A673 (cell line): ENCODE measurements at regions not wholly inside any gene's neighbourhood (a gene's known extent, or its start where the extent isn't known, plus 50 kb on each side); places are given as distances from the start of the nearest gene placed in this dataset.
A peak's percentile ranks its signal among the peaks of the same experiment; 100 is the strongest.

Experiments
- BruUV-seq: library from RNA; stranded (reverse); fragments of 400-500 nt; replicated peaks from 2 replicates; lab custom pipeline; 2021; lab: Mats Ljungman, UMichigan
- CTCF ChIA-PET: fragments of 300-600 bp; sonication (Branson Sonifier 250); formaldehyde crosslinking; loops from one replicate; lab custom pipeline; 2022; ENCODE audit warnings: antibody characterized with exemption; lab: Charles Lee
- POLR2A ChIA-PET: fragments of 300-600 bp; sonication (Branson Sonifier 250); formaldehyde crosslinking; loops from one replicate; lab custom pipeline; 2022; ENCODE audit warnings: antibody characterized with exemption; ENCODE audit not compliant: low non-redundant PET; lab: Charles Lee
- DNase-seq: peaks from one replicate; pipeline ENCODE4 v3.0.0-alpha.2; 2015; ENCODE audit warnings: low spot score
- H3K27ac ChIP-seq: fragments of 200-600 bp; sonication (generic); 2 replicates; pipeline ENCODE4 v1.5.1; 2016; ENCODE audit warnings: mixed run types, low read depth, mild to moderate bottlenecking, mixed read lengths, antibody characterized with exemption, low read length; ENCODE audit not compliant: poor library complexity, severe bottlenecking
- H3K27me3 ChIP-seq: fragments of 200-600 bp; sonication (generic); replicated peaks from 2 replicates; pipeline ENCODE4 v1.6.1; 2017; ENCODE audit warnings: mixed run types, low read depth, mild to moderate bottlenecking, mixed read lengths, antibody characterized with exemption, low read length; ENCODE audit not compliant: insufficient read depth, poor library complexity
- H3K36me3 ChIP-seq: fragments of 200-600 bp; sonication (generic); 2 replicates; pipeline ENCODE4 v1.6.1; 2016; ENCODE audit warnings: mixed run types, mild to moderate bottlenecking, mixed read lengths, antibody characterized with exemption, low read length; ENCODE audit not compliant: insufficient read depth, poor library complexity, severe bottlenecking
- H3K4me1 ChIP-seq: fragments of 200-600 bp; sonication (generic); 2 replicates; pipeline ENCODE4 v1.6.1; 2017; ENCODE audit warnings: mixed run types, mild to moderate bottlenecking, mixed read lengths, antibody characterized with exemption, low read length; ENCODE audit not compliant: insufficient read depth, poor library complexity, severe bottlenecking
- H3K4me3 ChIP-seq: fragments of 200-600 bp; sonication (generic); 2 replicates; pipeline ENCODE4 v1.5.1; 2016; ENCODE audit warnings: low read depth, mixed run types, mild to moderate bottlenecking, mixed read lengths, low read length; ENCODE audit not compliant: poor library complexity, severe bottlenecking
- H3K9me3 ChIP-seq: fragments of 200-600 bp; sonication (generic); 2 replicates; pipeline ENCODE4 v1.6.1; 2016; ENCODE audit warnings: mixed run types, low read depth, mild to moderate bottlenecking, mixed read lengths, antibody characterized with exemption, low read length; ENCODE audit not compliant: poor library complexity, severe bottlenecking
- EZH2 ChIP-seq: fragments of 200-600 bp; sonication (generic); IDR thresholded peaks from 2 replicates; pipeline ENCODE4 v1.6.1; 2017; ENCODE audit warnings: borderline replicate concordance, low read depth, mild to moderate bottlenecking, mixed read lengths, antibody characterized with exemption, low read length; ENCODE audit not compliant: poor library complexity, severe bottlenecking
- intact Hi-C: fragments of 100-400 bp; cut with micrococcal nuclease; formaldehyde crosslinking; loops from one replicate; pipeline ENCODE4 v1.10.0; 2022; ENCODE audit not compliant: unreplicated experiment
- TF ChIP-seq, protein P1 (sequence below): fragments of 300-800, 200-600 bp; sonication (generic); conservative IDR thresholded peaks from 2 replicates; pipeline ENCODE4 v1.5.1; 2017; ENCODE audit warnings: low read depth, mild to moderate bottlenecking, antibody characterized with exemption, low read length, moderate library complexity, mixed read lengths

DNA sequence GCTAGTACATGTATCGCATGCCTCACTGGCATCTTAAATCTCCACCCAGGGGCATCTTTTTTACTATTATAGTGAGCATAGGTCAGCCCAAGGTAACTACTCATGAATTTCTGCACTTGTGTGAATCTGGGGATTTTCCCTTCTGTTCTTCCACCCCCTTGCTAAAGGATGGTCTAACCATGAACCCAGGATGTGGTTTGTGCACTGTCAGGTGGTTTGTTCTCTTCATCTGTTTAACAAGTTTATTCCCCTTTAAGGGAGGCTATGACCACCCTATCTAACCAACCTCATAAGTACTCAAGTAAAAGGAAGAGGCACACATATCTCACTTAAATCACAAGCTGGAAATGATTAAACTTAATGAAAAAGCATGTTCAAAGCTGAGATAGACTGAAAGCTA is 243.0 kb downstream of the RPRM start:
- ChIA-PET POLR2A (no interaction called here), CTCF (no interaction called here)
- Histone ChIP-seq H3K4me3 (no peak overlapping the region), H3K4me1 (no peaks in the 10 kb centered on the region), H3K27me3 (no peaks in the 10 kb centered on the region), H3K36me3 (no peaks in the 10 kb centered on the region), H3K27ac (no peak overlapping the region), H3K9me3 (no peaks in the 10 kb centered on the region)
- BruUV-seq, result no TSS peak
- TF ChIP-seq EZH2, result no peak
- TF ChIP-seq, protein P1, sequence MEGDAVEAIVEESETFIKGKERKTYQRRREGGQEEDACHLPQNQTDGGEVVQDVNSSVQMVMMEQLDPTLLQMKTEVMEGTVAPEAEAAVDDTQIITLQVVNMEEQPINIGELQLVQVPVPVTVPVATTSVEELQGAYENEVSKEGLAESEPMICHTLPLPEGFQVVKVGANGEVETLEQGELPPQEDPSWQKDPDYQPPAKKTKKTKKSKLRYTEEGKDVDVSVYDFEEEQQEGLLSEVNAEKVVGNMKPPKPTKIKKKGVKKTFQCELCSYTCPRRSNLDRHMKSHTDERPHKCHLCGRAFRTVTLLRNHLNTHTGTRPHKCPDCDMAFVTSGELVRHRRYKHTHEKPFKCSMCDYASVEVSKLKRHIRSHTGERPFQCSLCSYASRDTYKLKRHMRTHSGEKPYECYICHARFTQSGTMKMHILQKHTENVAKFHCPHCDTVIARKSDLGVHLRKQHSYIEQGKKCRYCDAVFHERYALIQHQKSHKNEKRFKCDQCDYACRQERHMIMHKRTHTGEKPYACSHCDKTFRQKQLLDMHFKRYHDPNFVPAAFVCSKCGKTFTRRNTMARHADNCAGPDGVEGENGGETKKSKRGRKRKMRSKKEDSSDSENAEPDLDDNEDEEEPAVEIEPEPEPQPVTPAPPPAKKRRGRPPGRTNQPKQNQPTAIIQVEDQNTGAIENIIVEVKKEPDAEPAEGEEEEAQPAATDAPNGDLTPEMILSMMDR, result no peak
- DNase-seq, result no peak
- intact Hi-C loops, result no loop called here

DNA sequence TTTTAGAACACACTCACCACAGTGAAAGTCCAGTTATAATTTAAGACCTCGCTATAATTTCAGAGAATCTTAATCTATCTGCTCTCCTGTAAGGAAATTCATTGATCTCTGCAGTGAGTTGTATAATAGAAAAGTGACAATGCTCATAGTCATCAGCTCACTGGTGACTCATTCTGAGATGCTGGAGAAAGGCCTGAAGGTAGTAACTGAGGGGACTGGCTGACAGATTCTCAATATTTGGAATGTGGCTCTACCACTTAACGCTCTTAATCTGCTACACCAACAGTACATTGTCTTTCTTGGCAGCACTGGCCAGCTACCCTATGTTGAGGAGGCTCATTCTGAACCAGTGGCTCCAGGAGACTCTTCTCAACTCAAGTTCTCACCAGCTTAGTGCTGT is 246.1 kb downstream of the RPRM start:
- Histone ChIP-seq H3K4me1 (no peaks in the 10 kb centered on the region), H3K27me3 (no peaks in the 10 kb centered on the region), H3K27ac (no peak overlapping the region), H3K36me3 (no peaks in the 10 kb centered on the region), H3K9me3 (no peaks in the 10 kb centered on the region), H3K4me3 (no peak overlapping the region)
- ChIA-PET CTCF (no interaction called here), POLR2A (no interaction called here)
- BruUV-seq, result no TSS peak
- intact Hi-C loops, result no loop called here
- TF ChIP-seq, protein P1, result no peak
- no peak for TF ChIP-seq EZH2
- no peak for DNase-seq

GRCh38 chr2:153230977-153231376 is 247.6 kb downstream of the RPRM start:
- peak; percentile 12 for DNase-seq
- CTCF ChIA-PET, result no interaction called here
- Histone ChIP-seq H3K27me3 (no peaks in the 10 kb centered on the region), H3K4me1 (no peaks in the 10 kb centered on the region), H3K36me3 (no peaks in the 10 kb centered on the region), H3K27ac (no peak overlapping the region), H3K9me3 (no peaks in the 10 kb centered on the region), H3K4me3 (no peak overlapping the region)
- TF ChIP-seq EZH2, result no peak
- TF ChIP-seq, protein P1, result no peak
- POLR2A ChIA-PET, result no interaction called here
- intact Hi-C loops, result no loop called here
- no TSS peak for BruUV-seq
